ENCODE measurements at regions not wholly inside any gene's neighbourhood (a gene's known extent, or its start where the extent isn't known, plus 50 kb on each side); places are given as distances from the start of the nearest gene placed in this dataset.
"Not testable (repeated sequence)": the region's sequence is repeated elsewhere in the genome, so short reads cannot be mapped to it uniquely, and the experiment has no call there.

- DNase-seq (ENCODE audit: low read depth) = no peak
These were observed 201.7 kb upstream of the ADAMTS3 start for GRCh38 chr4:72770708-72771107.

- no peak for DNase-seq (ENCODE audit: low read depth)
These were observed 199.3 kb upstream of the ADAMTS3 start for GRCh38 chr4:72768364-72768763.

GRCh38 chr4:72767618-72768302 is 198.7 kb upstream of the ADAMTS3 start:
- DNase-seq (ENCODE audit: low read depth) = peak; percentile 91

- not testable (repeated sequence) for DNase-seq (ENCODE audit: low read depth)
These were observed 196.8 kb upstream of the ADAMTS3 start for GRCh38 chr4:72765788-72766187.

GRCh38 chr4:72761368-72762038 is 192.5 kb upstream of the ADAMTS3 start:
- no peak for DNase-seq (ENCODE audit: low read depth)

GRCh38 chr4:72753414-72753813 is 184.4 kb upstream of the ADAMTS3 start:
- not testable (repeated sequence) for DNase-seq (ENCODE audit: low read depth)

- no peak for DNase-seq (ENCODE audit: low read depth)
These were observed 175.2 kb upstream of the ADAMTS3 start for GRCh38 chr4:72744103-72744725.

- DNase-seq (ENCODE audit: low read depth) = no peak
These were observed 174.1 kb upstream of the ADAMTS3 start for GRCh38 chr4:72743078-72743477.

- no peak for DNase-seq (ENCODE audit: low read depth)
These were observed 146.3 kb upstream of the ADAMTS3 start for GRCh38 chr4:72715299-72715698.

- DNase-seq (ENCODE audit: low read depth) = no peak
These were observed 145.7 kb upstream of the ADAMTS3 start for GRCh38 chr4:72714482-72715279.

- no peak for DNase-seq (ENCODE audit: low read depth)
These were observed 144.0 kb upstream of the ADAMTS3 start for GRCh38 chr4:72712997-72713396.

- DNase-seq (ENCODE audit: low read depth) = no peak
These were observed 140.5 kb upstream of the ADAMTS3 start for GRCh38 chr4:72709475-72709874.

- DNase-seq (ENCODE audit: low read depth) = no peak
These were observed 137.7 kb upstream of the ADAMTS3 start for GRCh38 chr4:72706684-72707083.

GRCh38 chr4:72704925-72705640 is 136.1 kb upstream of the ADAMTS3 start:
- not testable (repeated sequence) for DNase-seq (ENCODE audit: low read depth)

GRCh38 chr4:72702948-72703347 is 133.9 kb upstream of the ADAMTS3 start:
- no peak for DNase-seq (ENCODE audit: low read depth)

- DNase-seq (ENCODE audit: low read depth) = peak; percentile 37
These were observed 133.2 kb upstream of the ADAMTS3 start for GRCh38 chr4:72701987-72702819.

GRCh38 chr4:72690771-72691170 is 121.8 kb upstream of the ADAMTS3 start:
- DNase-seq (ENCODE audit: low read depth) = no peak

- DNase-seq (ENCODE audit: low read depth) = no peak
These were observed 120.9 kb upstream of the ADAMTS3 start for GRCh38 chr4:72689923-72690322.

GRCh38 chr4:72686390-72686789 is 117.4 kb upstream of the ADAMTS3 start:
- DNase-seq (ENCODE audit: low read depth) = not testable (repeated sequence)

GRCh38 chr4:72679666-72680065 is 110.6 kb upstream of the ADAMTS3 start:
- DNase-seq (ENCODE audit: low read depth) = no peak

GRCh38 chr4:72677886-72678285 is 108.9 kb upstream of the ADAMTS3 start:
- no peak for DNase-seq (ENCODE audit: low read depth)
